ENCODE measurements at regions not wholly inside any gene's neighbourhood (a gene's known extent, or its start where the extent isn't known, plus 50 kb on each side); places are given as distances from the start of the nearest gene placed in this dataset.

GRCh38 chr12:60398547-60398946 is 802.7 kb downstream of the SLC16A7 start:
- Mint-ChIP-seq H3K27me3 (ENCODE audit: low read depth, poor library complexity) (no peaks in the 10 kb centered on the region), H3K9me3 (no peaks in the 10 kb centered on the region), H3K4me3 (no peak overlapping the region), H3K4me1 (no peaks in the 10 kb centered on the region), H3K27ac (no peak overlapping the region), H3K36me3 (ENCODE audit: low read depth) (no peaks in the 10 kb centered on the region)
- TF ChIP-seq CTCF (IDR thresholded peaks at IDR 0.05): no peak
- no peak for DNase-seq

- no peak for TF ChIP-seq CTCF (IDR thresholded peaks at IDR 0.05)
- no peak for DNase-seq
Observed at GRCh38 chr12:60399064-60399463, 803.2 kb downstream of the SLC16A7 start.

GRCh38 chr12:60402996-60403395 is 807.2 kb downstream of the SLC16A7 start:
- no peaks in the 10 kb centered on the region for H3K9me3 Mint-ChIP-seq
- peaks cover 4% of the 10 kb centered on the region for H3K27me3 Mint-ChIP-seq (ENCODE audit: low read depth, poor library complexity)
- H3K4me1 Mint-ChIP-seq: no peaks in the 10 kb centered on the region
- H3K36me3 Mint-ChIP-seq (ENCODE audit: low read depth): no peaks in the 10 kb centered on the region
- no peak overlapping the region for H3K27ac Mint-ChIP-seq
- H3K4me3 Mint-ChIP-seq: no peak overlapping the region
- no peak for DNase-seq
- no peak for TF ChIP-seq CTCF (IDR thresholded peaks at IDR 0.05)

More at GRCh38 chr12:60399064-60399463, 803.2 kb downstream of the SLC16A7 start:
- no peaks in the 10 kb centered on the region for H3K36me3 Mint-ChIP-seq (ENCODE audit: low read depth)
- no peak overlapping the region for H3K27ac Mint-ChIP-seq
- no peak overlapping the region for H3K4me3 Mint-ChIP-seq
- no peaks in the 10 kb centered on the region for H3K27me3 Mint-ChIP-seq (ENCODE audit: low read depth, poor library complexity)
- no peaks in the 10 kb centered on the region for H3K4me1 Mint-ChIP-seq
- H3K9me3 Mint-ChIP-seq: no peaks in the 10 kb centered on the region

- no peak for TF ChIP-seq CTCF (IDR thresholded peaks at IDR 0.05)
- H3K27ac Mint-ChIP-seq: no peak overlapping the region
- H3K4me3 Mint-ChIP-seq: no peak overlapping the region
- H3K36me3 Mint-ChIP-seq (ENCODE audit: low read depth): no peaks in the 10 kb centered on the region
- H3K27me3 Mint-ChIP-seq (ENCODE audit: low read depth, poor library complexity): no peaks in the 10 kb centered on the region
- H3K4me1 Mint-ChIP-seq: no peaks in the 10 kb centered on the region
- DNase-seq: no peak
- H3K9me3 Mint-ChIP-seq: peaks cover 12% of the 10 kb centered on the region
Observed at GRCh38 chr12:60415351-60415750, 819.5 kb downstream of the SLC16A7 start.

- no peak overlapping the region for H3K27ac Mint-ChIP-seq
- DNase-seq: no peak
Observed at GRCh38 chr12:60419986-60420385, 824.2 kb downstream of the SLC16A7 start.

More at GRCh38 chr12:60419986-60420385, 824.2 kb downstream of the SLC16A7 start:
- Mint-ChIP-seq H3K4me1 (no peaks in the 10 kb centered on the region), H3K27me3 (ENCODE audit: low read depth, poor library complexity) (no peaks in the 10 kb centered on the region), H3K4me3 (no peak overlapping the region), H3K36me3 (ENCODE audit: low read depth) (no peaks in the 10 kb centered on the region), H3K9me3 (peaks cover 13% of the 10 kb centered on the region)
- TF ChIP-seq CTCF (IDR thresholded peaks at IDR 0.05): no peak

Data from nephron progenitor cell (in vitro differentiated cells).